ENCODE measurements at regions not wholly inside any gene's neighbourhood (a gene's known extent, or its start where the extent isn't known, plus 50 kb on each side); places are given as distances from the start of the nearest gene placed in this dataset.

DNA sequence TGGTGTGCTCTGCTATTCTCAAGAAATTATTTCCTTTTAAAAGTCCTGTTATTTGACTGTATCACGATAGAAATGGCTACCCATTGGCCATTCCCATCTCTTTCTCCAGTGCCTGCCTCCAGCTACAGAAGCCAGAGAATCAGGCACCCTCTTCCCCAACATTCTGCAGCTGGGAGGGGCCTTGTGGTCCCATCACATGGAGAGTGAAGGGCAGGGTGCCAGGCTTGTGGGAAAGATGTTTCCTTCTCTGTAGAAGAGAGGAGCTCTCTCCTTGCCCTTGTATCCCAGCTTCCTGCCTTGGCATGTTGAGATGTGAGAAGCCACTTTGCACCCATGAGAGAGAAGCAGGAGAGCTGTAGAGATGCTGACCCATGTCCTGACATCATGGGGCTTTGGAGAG, 465.0 kb downstream of the MTRR start (continued):
- TF ChIP-seq CHD7 (IDR thresholded peaks at IDR 0.05; ENCODE audit: insufficient replicate concordance, low read length), result no peak
- TF ChIP-seq NANOG (IDR thresholded peaks at IDR 0.05; ENCODE audit: insufficient read depth, low read depth, low read length, poor library complexity, severe bottlenecking), result no peak
- TF ChIP-seq RNF2 (IDR thresholded peaks at IDR 0.05; ENCODE audit: borderline replicate concordance, low read depth, low read length, missing control alignments, poor library complexity, severe bottlenecking), result no peak
- TF ChIP-seq KDM5A (IDR thresholded peaks at IDR 0.05; ENCODE audit: low read length), result no peak
- no peak for TF ChIP-seq CREB1 (IDR thresholded peaks at IDR 0.05)
- TF ChIP-seq SP1 (IDR thresholded peaks at IDR 0.05; ENCODE audit: low read depth, low read length), result no peak
- no peak for TF ChIP-seq E2F6 (IDR thresholded peaks at IDR 0.05)

All from H1 (cell line).